Amniotic epithelial cell (primary cell): ENCODE measurements at regions not wholly inside any gene's neighbourhood (a gene's known extent, or its start where the extent isn't known, plus 50 kb on each side); places are given as distances from the start of the nearest gene placed in this dataset.
"Not testable (repeated sequence)": the region's sequence is repeated elsewhere in the genome, so short reads cannot be mapped to it uniquely, and the experiment has no call there.

Experiments used
- DNase-seq: peaks from one replicate; pipeline ENCODE4 v3.0.0-alpha.2; 2010; ENCODE audit warnings: low read depth

DNA sequence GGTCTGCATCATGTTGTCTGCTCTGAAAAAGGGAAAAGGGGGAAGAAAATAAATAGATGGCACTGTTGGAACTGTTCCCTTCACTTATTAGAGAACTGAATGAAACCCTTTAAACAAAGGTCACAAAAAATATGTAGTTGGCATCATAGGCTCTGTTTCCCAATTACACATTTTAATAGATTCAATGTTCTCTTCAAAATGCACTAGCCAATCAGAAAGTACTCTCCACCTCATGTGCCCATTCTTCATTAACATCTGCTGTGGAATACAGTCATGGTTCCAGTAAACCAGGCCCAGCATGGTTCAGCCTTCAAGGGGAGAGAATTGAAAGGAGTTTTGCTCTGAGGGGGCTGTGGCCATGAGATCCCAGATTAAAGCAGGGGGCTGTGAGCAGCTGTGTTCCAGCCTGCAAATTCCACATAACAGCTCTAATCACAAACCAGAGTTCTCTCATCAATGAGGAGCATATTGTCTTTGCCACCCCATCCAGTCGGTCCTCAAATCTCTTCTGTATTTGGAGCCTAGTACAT is 165.9 kb upstream of the CREB1 start:
- DNase-seq: no peak

DNA sequence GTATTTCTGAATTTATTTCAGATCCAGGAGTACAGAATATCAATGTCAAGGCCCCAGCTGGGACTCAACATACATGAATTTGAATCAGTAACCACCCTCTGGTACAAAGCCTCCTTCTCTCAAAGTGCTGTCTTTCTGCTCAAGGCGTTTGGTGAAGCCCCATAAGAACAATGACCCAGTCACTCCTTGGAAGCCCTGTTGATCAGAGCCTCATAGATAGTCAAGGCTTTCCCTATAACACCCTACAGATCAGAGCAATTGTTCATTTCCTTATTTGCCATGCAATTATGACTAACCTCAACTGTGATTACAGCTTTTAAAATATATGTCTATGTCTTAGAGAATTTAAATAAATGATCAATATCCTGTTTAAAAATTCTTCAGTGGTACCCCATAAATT is 159.1 kb upstream of the CREB1 start:
- DNase-seq: no peak

DNA sequence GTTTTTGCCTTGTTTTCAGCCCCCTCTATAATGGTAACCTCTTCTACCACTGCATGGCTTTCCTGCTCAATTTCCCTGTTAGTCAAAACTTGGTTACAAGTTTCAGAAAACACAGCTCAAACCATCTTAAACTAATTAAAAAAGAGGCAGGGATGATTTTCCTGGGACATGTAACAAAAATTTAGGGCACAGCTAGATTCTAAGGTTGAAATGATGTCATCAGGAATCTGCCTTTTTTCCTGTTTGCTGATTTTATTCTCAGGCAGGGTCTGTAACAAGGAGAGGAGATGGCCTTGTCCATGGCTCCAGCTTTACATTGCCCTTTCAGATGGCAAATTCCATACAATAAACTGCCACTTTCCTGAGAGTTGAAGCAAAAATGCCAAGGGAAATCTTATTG is 157.9 kb upstream of the CREB1 start:
- no peak for DNase-seq

DNA sequence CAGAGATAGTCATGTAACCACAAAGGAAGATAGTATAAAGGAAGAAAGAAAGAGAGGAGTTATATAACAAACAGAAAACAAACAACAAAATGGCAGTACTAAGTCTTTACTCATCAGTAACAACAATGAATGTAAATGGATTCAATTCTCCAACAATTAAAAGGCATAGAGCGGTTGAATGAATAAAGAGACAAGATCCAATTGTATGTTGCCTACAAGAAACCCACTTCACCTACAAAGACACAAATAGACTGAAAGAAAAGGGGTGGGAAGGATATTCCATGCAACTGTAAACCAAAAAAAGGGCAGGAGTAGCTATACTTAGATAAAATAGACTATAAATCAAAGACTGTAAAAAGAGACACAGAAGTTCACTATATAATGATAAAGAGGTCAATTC is 157.3 kb upstream of the CREB1 start:
- no peak for DNase-seq

DNA sequence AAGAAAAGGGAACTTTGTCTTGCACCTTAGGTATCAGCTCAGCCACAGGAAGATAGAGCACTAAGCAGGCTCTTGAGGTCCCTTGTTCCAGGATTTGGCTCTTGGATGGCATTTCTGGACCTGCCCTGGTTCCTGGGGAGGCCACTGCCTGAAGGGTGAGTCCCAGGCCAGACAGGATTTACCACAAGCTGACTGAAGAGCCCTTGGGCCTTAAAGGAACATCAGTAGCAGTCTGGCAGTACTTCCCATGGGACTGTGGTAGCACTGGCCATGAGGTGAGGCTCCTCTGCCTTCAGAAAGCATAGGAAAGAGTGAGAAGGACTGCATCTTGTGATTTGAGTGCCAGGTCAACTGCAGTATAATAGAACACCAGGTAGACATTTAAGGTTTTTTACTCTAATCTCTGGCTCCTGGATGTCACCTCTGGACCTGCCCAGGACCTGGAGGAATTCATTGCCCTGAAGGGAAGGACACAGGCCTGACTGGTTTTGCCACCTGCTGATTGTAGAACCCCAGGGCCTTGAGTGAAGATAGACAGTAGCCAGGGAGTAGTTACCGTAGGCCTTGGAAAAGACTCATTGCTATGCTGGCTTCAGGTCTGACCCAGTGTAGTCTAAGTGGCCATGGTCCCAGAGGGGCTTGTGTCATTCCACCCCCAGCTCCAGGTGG is 154.4 kb upstream of the CREB1 start:
- DNase-seq: no peak

DNA sequence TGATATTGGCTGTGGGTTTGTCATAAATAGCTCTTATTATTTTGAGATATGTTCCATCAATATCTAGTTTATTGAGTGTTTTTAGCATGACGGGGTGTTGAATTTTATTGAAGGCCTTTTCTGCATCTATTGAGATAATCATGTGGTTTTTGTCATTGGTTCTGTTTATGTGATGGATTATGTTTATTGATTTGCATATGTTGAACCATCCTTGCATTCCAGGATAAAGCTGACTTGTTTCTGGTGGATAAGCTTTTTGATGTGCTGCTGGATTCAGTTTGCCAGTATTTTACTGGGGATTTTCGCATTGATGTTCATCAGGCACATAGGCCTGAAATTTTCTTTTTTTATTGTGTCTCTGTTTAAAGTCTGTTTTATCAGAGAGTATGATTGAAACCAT is 151.1 kb upstream of the CREB1 start:
- not testable (repeated sequence) for DNase-seq

DNA sequence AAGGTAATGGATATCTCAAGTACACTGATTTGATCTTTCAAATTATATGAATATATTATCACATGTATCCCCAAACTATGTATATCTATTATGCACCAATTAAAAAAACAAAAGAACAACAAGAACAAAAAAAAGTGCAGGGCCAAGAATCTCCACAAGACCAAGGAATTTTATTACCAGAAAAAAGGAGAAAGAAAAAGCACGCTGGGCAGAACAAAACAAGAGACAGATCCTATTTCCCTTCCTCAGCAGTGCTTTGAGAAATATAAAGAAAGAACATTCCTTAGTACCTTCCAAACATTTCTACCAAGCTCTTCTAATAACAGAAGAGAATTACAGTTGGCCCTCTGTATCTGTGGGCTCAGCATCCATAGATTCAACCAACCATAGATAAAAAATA is 144.7 kb upstream of the CREB1 start:
- DNase-seq: no peak

DNA sequence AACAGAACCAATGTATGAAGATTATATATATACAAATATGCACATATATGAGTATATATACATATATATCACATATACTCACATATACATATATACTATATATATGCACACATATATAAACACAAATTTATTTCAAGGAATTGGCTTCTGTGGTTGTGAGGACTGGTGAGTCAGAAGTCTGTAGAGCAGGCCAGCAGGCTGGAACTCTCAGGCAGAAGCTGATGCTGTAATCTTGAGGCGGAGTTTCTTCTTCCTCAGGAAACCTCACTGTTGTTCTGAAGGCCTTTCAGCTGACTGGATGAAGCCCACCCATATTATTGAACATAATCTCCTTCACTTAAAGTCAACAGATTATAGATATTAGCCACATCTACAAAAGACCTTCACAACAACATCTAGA is 143.9 kb upstream of the CREB1 start:
- DNase-seq: peak; percentile 65

DNA sequence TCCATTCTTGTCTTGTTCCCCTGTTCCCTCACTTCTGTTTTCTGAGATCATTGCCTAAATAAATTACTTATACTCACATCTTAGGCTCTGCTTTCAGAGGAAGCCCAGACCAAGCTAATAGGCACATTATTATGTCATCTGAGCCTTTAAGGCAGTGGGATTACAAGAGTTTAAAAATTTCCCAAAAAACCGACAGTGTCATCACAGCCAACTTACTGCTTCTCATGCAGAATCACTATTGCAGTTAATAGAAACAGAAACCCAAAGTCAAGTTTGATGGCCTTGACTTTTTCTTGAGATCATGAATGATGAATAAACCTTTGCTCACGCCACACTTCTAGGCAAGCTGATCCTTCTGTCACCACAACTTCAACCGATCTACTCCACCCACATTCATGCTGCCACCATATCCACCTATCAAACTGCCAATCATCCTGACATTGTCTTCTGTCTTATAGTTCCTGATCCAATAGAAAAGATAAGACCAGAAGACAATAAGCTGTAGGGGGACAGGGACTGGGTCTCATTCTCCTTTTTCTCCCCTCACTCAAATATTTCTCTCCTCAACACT is 142.7 kb upstream of the CREB1 start:
- no peak for DNase-seq

DNA sequence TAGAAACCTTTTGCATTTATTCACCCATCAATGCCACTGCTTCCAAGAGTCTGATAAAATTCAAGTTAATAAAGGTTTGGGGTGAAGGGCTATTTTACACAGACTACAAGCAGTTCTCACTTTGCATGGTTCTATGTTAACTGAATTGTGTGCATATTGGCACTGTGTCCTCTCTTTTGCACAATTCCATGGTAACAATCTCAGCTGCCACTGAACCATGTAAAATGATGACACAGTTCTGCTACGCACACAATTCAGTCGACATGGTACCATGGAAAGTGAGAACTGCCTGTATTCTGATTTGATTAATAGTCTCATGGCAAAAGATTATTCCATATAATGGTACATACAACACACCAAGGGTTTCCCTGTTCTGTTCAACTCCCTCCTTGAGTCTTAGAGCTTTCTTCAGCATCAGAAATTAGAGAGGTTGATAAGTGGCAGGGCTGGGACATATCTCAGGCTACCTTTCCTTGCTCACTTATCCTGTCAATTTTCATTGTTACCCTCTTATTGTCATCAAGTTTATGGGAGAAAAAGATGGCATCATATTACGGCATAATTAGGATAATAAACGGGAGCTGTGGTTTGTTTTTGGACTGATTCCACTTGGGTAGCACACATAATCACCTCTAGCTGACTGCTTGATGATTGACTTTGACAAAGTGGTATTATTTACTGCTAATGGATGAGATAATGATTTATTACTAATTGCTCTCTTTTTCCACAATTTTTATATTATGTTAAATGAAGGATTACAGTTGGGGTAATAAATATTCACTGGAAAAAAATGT is 139.3 kb upstream of the CREB1 start:
- DNase-seq: no peak

DNA sequence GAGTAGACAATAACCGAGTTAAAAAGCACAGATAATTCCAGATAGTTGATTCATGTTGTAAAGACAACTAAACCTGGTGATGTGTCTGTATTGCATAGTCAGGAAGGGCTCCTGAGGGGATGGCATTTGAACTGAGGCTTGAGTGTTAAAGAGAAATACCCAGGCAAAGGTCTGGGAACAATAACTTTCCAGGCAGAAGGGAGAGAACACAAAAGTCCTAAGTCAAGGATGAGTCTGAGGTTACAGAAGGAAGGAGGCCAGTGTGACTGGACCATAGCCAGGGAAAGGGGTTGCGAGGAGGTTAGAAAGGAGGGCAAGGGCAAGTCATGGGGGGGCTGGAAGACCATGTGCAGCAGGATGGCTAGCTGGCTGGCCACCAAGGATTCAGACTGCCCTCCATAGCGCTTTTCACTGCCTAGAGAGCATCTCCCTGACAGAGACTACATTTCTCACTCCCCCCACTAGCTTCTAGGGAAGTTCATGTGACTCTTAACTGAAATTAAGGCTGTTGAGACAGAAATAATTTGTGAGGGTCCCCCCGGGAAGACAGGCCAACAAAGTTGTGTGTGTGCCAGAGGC is 135.5 kb upstream of the CREB1 start:
- peak; percentile 62 for DNase-seq

DNA sequence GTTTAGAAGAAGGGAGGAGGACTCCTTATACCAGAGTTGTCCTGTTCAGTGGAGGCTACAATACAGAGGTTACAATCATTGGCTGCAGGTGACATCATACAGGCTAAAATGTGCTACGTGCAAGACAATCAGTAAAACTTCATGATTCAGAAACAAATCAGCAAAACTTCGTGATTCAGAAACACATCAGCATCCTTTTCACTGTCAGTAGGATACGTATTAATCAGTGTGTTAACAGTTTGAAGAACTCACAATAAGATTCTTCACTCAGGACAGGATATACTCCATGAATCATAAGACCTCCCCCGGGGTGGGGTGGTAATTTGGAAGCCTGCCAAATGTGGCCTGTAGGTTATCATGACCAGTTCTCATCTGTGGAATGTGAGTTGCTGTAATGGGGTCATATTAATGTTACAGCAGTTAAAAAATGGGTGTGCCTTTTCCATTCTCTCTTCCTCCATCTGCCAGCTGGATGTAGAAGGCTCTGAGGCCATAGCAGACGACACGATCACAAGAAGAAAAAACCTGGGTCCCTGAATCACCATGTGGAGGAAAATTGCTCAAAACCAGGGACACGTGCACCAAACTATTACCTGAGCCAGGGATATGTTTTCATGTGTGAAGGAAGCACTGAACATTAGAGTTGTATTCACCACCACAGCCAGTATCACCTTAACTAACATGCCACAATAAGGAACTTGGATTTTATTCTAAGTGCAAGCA is 134.8 kb upstream of the CREB1 start:
- DNase-seq: peak; percentile 98

DNA sequence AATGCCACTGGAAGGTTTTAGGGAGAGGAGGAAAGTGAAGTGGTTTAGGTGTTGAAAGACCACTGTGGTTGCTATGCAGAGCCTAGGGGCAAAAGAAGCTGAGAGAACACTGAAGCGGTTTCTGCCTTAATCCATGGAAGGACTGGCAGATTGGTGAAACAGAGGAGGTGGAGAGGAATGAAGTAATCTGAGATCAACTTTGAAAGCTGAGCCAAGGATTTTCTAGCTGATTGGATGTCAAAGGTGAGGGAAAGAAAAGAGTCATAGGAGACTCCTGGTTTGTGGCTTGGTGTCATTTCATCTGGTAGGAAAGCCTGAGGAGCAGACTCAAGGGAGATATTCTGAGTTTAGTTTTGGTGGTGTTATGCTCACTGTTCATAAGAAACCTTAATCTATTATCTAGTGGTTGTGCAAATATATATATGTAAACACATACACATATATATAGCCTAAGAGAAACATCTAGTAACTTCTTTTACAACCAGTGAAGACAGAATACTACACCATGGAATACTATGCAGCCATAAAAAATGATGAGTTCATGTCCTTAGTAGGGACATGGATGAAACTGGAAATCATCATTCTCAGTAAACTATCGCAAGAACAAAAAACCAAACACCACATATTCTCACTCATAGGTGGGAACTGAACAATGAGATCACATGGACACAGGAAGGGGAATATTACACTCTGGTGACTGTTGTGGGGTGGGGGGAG is 134.1 kb upstream of the CREB1 start:
- DNase-seq: peak; percentile 33

DNA sequence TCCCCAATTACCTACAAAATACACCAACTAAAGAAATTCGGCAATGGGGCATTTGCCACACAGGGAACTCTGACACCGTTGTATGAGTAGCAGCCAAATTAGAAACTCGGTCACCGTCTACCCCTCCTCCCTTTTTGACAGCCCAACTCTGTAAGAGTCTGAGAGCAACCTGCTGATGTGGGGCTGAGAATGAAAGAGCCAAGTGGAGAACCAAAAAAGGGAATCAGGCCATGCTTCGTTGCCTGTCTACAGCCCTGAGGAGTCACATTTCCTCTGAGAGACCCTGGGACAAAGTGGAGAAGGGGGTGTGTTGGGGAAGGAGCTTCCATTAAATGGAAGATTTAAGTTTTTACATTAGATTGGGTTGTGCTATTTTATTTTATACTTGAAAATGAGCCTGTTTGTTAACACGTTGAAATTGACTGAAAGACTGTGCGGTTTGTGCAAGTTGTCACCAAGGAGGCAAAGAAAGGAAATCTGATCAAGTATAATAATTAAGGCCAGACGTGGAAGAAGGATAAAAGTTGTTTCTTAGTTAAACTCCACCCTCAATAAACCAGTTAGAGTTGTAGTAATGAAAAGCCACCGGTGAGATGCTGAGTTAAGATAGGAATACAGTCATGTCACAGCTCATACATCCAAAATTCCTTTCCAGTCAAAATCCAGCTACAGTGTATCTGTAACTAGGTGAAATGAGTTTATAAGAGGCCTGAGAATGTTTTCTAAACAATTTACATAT is 131.7 kb upstream of the CREB1 start:
- DNase-seq: no peak

DNA sequence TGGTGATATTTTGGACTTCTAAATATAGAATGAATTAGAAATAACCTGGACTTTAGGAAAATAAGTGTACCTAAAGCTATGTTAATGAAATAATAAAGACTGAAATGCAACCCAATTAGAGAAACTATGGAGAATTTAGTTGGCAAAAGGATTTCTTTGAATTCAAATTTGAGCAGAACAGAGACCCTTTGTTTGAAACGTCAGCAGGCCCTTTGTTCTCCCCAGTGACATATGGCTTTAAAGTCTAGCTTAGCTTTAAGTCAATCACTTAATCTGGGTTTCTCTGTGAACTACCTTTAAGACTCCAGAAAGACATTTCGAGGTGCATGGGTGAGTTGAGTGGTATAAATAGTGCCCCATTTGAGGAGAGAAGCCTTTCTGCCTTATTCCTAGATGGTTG is 130.5 kb upstream of the CREB1 start:
- no peak for DNase-seq

DNA sequence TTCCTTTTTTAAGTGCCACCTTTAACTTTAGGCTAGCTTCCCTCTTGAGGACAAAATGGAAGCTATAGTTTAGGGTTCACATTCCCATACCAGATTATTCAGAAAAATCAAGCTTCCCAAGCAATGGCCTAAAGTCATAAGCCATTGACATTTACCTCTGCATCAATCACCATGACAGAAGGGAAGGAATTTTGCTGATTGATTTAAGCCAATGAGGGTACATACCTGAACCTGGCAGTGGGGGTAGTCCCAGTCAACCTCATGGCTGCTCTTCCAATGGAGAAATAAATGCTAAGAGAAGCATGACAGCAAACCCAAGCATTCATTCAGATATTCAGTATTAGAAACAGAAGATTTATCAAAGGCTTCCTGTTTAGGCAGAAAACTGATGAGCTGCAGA is 128.4 kb upstream of the CREB1 start:
- DNase-seq: no peak

DNA sequence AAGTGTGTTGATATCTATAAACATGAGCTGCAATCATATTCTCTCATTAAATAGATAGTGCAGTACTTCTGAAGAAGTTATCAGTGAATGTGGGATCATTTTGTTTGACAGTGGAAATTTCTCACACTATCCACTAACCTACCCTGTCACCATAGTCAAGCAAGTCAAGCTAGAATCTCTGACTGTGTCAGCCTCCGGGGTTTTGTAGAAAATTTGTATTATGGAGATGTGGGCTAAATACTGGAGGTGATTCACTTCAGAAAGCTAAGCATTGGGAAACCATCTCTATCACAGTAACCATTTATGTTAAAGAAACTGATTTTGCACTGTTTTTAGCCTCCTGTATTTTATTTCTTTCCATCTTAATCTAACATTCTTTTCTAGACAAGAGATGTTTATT is 126.6 kb upstream of the CREB1 start:
- peak; percentile 62 for DNase-seq

DNA sequence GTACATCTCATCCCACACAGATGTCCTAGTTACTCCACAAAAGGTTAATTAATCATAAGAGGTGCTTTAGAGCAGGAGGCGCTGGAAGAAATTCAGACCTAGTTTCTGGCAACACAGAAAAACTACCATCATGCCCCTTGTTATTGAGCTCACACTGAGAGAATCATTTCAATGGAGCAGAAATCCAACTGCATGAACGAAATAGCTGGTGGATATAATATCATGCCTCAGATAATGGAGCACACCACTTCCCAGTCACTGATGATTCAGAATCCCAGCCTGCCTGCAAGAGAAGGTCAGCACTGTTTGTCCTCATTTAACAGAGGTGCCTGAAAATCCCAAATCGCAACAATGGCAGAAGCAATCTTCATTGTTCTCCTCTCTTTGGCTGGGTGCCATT is 125.8 kb upstream of the CREB1 start:
- DNase-seq: peak; percentile 71

DNA sequence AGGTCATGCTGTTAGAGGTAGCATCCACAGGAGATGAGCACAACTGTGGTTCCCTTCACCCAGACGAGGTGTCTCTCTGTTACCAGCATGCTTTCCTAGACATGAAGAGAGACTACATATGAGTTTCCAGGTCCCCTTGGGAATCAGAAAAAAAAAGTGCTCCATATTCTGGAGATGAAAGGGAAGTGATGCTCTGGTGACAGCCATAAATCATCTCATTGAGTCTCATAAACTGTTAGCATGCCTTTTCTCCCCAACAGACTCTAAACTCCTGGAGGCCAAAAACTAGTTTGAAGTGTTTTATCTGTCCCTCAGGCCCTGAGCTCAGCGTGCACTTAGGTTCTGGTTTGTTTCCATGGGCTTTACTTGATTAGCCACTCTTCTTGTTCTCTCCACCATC is 124.6 kb upstream of the CREB1 start:
- no peak for DNase-seq

DNA sequence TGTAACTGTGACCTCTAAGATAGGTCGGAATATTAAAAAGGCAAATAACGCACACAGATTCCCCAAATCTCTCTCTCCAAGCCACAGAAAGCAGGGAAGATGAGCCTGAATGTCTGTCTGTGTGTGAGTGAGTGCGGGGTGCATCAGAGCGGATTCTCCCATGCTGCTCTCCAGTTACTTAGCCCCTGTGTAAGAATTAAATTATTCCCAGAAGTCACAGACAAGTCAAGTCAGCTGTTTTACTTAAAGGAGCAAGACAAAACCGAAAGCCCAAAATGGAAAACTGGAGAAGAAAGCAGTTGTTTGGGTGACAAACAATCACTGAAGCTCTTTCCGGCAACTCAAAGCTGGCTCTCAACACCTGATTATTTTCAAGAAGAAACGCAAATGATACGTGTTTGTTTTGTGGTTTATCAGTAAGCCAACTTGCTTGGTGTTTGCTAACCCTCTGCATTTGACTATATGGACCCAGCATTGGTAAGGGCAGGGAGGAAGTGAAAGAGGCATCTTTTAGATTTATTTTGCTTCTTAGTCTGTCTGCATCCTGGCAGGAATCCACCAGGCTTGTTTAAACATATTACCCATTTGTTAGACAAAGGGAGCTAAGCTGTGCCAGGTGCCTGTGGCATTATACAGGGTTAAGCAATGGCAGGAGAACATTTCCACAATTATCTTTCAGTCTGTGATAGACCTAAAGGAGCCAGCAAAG is 121.5 kb upstream of the CREB1 start:
- peak; percentile 70 for DNase-seq
